ENCODE measurements at regions not wholly inside any gene's neighbourhood (a gene's known extent, or its start where the extent isn't known, plus 50 kb on each side); places are given as distances from the start of the nearest gene placed in this dataset.

GRCh38 chr9:82196622-82197441 is 208.3 kb downstream of the SPATA31D1 start:
- no peak for DNase-seq (ENCODE audit: low spot score)
- in situ Hi-C loops (cut with HindIII; ENCODE audit: low sequenced_read_pairs), result no loop called here

GRCh38 chr9:82201196-82201595 is 212.6 kb downstream of the SPATA31D1 start:
- no peak for DNase-seq (ENCODE audit: low spot score)
- in situ Hi-C loops (cut with HindIII; ENCODE audit: low sequenced_read_pairs), result no loop called here

GRCh38 chr9:82202808-82203207 is 214.2 kb downstream of the SPATA31D1 start:
- in situ Hi-C loops (cut with HindIII; ENCODE audit: low sequenced_read_pairs), result no loop called here
- no peak for DNase-seq (ENCODE audit: low spot score)

GRCh38 chr9:82206490-82206889 is 217.9 kb downstream of the SPATA31D1 start:
- no peak for DNase-seq (ENCODE audit: low spot score)
- in situ Hi-C loops (cut with HindIII; ENCODE audit: low sequenced_read_pairs), result no loop called here

GRCh38 chr9:82206946-82207345 is 218.4 kb downstream of the SPATA31D1 start:
- in situ Hi-C loops (cut with HindIII; ENCODE audit: low sequenced_read_pairs), result no loop called here
- no peak for DNase-seq (ENCODE audit: low spot score)

GRCh38 chr9:82208741-82209450 is 220.3 kb downstream of the SPATA31D1 start:
- in situ Hi-C loops (cut with HindIII; ENCODE audit: low sequenced_read_pairs), result no loop called here
- DNase-seq (ENCODE audit: low spot score), result no peak

GRCh38 chr9:82209797-82210470 is 221.4 kb downstream of the SPATA31D1 start:
- in situ Hi-C loops (cut with HindIII; ENCODE audit: low sequenced_read_pairs), result no loop called here
- no peak for DNase-seq (ENCODE audit: low spot score)

GRCh38 chr9:82212885-82213284 is 224.3 kb downstream of the SPATA31D1 start:
- in situ Hi-C loops (cut with HindIII; ENCODE audit: low sequenced_read_pairs), result no loop called here

GRCh38 chr9:82216435-82216834 is 227.9 kb downstream of the SPATA31D1 start:
- no peak for DNase-seq (ENCODE audit: low spot score)
- in situ Hi-C loops (cut with HindIII; ENCODE audit: low sequenced_read_pairs), result no loop called here

More at GRCh38 chr9:82212885-82213284, 224.3 kb downstream of the SPATA31D1 start:
- no peak for DNase-seq (ENCODE audit: low spot score)

- no peak for DNase-seq (ENCODE audit: low spot score)
- in situ Hi-C loops (cut with HindIII; ENCODE audit: low sequenced_read_pairs), result no loop called here
These were observed 234.9 kb downstream of the SPATA31D1 start for GRCh38 chr9:82223442-82223841.

- in situ Hi-C loops (cut with HindIII; ENCODE audit: low sequenced_read_pairs), result no loop called here
These were observed 242.8 kb downstream of the SPATA31D1 start for GRCh38 chr9:82231411-82231810.

GRCh38 chr9:82234160-82234943 is 245.8 kb downstream of the SPATA31D1 start:
- in situ Hi-C loops (cut with HindIII; ENCODE audit: low sequenced_read_pairs), result no loop called here
- DNase-seq (ENCODE audit: low spot score), result no peak

More at GRCh38 chr9:82231411-82231810, 242.8 kb downstream of the SPATA31D1 start:
- no peak for DNase-seq (ENCODE audit: low spot score)

- no peak for DNase-seq (ENCODE audit: low spot score)
- in situ Hi-C loops (cut with HindIII; ENCODE audit: low sequenced_read_pairs), result no loop called here
These were observed 253.9 kb downstream of the SPATA31D1 start for GRCh38 chr9:82242285-82242963.

GRCh38 chr9:82247318-82247717 is 258.7 kb downstream of the SPATA31D1 start:
- in situ Hi-C loops (cut with HindIII; ENCODE audit: low sequenced_read_pairs), result no loop called here
- no peak for DNase-seq (ENCODE audit: low spot score)

GRCh38 chr9:82252116-82252515 is 263.5 kb downstream of the SPATA31D1 start:
- in situ Hi-C loops (cut with HindIII; ENCODE audit: low sequenced_read_pairs), result no loop called here
- no peak for DNase-seq (ENCODE audit: low spot score)

GRCh38 chr9:82254646-82255367 is 266.2 kb downstream of the SPATA31D1 start:
- DNase-seq (ENCODE audit: low spot score), result no peak
- in situ Hi-C loops (cut with HindIII; ENCODE audit: low sequenced_read_pairs), result no loop called here

GRCh38 chr9:82255481-82256176 is 267.1 kb downstream of the SPATA31D1 start:
- in situ Hi-C loops (cut with HindIII; ENCODE audit: low sequenced_read_pairs), result no loop called here
- DNase-seq (ENCODE audit: low spot score), result no peak

GRCh38 chr9:82260691-82261090 is 272.1 kb downstream of the SPATA31D1 start:
- DNase-seq (ENCODE audit: low spot score), result no peak
- in situ Hi-C loops (cut with HindIII; ENCODE audit: low sequenced_read_pairs), result no loop called here
